ES-I3 (cell line): ENCODE measurements at regions not wholly inside any gene's neighbourhood (a gene's known extent, or its start where the extent isn't known, plus 50 kb on each side); places are given as distances from the start of the nearest gene placed in this dataset.

Experiments
- H3K36me3 ChIP-seq: 2 replicates; pipeline ENCODE4 v1.6.1; 2013; ENCODE audit warnings: mild to moderate bottlenecking, low read length, control low read depth, moderate library complexity; ENCODE audit not compliant: insufficient read depth
- H3K4me1 ChIP-seq: 2 replicates; pipeline ENCODE4 v1.6.1; 2013; ENCODE audit warnings: mild to moderate bottlenecking, control low read depth, low read length; ENCODE audit not compliant: insufficient read depth
- H3K9ac ChIP-seq: 2 replicates; pipeline ENCODE4 v1.6.1; 2013; ENCODE audit warnings: low read depth, mild to moderate bottlenecking, low read length, moderate library complexity
- H3K9me3 ChIP-seq: 2 replicates; pipeline ENCODE4 v1.6.1; 2013; ENCODE audit warnings: mild to moderate bottlenecking, low read length, moderate library complexity; ENCODE audit not compliant: control insufficient read depth, insufficient read depth

DNA sequence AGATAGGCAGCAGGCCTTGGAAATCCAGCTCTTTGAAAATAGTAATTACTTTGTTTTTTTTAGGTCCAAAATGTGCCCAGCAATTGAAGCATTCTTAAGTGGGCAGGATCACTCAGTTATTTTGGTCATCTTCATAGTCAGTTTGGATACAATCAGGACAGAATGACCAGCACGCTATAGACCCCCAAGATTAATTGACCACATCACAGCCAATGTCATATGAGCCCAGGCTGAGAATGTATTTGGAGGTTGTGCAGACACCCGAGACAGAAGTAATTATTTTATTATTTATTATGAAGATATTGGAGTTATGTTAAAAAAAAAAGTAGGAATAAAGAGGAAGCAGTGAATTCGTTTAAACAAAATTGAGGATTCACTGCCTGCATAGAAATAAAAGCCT is 93.3 kb upstream of the PFKP start:
- no peak overlapping the region for H3K9ac ChIP-seq
- H3K9me3 ChIP-seq: no peaks in the 10 kb centered on the region

DNA sequence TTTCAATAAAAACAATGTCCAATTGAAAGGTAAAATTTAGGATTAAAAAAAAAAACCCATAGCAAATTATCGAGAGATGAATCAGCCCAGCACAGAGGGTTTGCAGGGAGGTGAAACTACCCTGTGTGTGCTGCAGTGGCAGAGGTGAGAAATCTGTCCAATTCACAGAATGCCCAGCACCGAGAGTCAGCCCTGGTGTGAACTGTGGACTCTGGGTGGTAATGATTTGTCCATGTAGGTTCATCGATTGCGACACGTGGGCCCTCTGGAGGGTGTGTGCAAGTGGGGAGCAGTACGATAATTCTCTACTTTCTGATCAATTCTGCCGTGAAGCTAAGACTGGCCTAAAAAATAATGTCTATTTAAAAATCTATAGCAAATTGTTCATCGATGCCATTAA is 94.5 kb upstream of the PFKP start:
- Histone ChIP-seq H3K36me3 (no peaks in the 10 kb centered on the region), H3K9ac (no peak overlapping the region), H3K4me1 (peaks cover 6% of the 10 kb centered on the region), H3K9me3 (no peaks in the 10 kb centered on the region)

More for the DNA sequence above, 93.3 kb upstream of the PFKP start:
- Histone ChIP-seq H3K36me3 (no peaks in the 10 kb centered on the region), H3K4me1 (peaks cover 6% of the 10 kb centered on the region)

DNA sequence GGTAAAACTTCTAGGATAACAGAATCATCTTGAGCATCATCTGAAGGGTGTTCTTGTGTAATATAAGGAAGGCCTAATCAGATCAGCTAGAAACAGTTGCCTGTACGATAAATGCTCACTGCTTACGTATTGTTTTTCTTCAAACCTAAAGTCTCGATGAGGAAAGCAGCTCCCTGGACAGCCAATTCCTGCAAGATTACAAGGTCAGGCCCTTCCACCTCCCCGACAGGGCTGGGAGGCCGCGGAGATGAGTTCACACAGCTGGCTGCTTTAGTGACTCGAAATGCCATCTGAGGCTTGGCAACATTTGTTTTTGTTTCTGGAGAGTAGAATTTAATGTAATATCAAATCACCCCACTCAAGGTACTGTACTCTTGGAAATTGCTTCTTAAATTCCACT is 95.1 kb upstream of the PFKP start:
- Histone ChIP-seq H3K9me3 (no peaks in the 10 kb centered on the region), H3K36me3 (no peaks in the 10 kb centered on the region), H3K4me1 (peaks cover 6% of the 10 kb centered on the region), H3K9ac (no peak overlapping the region)

DNA sequence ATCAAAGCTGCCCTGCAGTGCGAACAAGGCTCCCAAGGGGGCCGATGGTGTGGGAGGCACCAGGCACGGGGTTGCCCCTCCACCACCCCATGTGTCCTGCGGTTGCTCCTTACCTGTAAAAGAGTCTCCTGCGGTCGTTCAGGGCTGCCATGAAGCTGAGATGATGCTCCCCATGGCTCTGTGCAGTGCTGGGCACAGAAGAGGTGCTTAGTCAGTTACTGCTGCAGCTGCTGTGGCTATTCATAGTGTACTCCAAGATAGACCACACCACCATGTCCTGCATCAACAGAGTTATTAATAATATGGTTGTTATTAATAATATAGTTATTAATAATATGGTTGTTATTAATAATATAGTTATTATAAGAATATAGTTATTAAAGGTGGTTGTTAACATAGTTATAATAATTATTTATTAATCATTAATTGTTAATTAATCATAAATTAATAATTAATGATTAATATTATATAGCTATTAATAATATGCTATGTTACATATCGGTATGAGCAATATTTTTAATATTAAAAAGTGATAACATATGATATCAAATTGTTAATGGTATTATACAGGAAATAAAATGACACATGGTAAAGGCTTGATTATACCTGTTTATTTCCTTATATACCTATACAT is 97.0 kb upstream of the PFKP start:
- H3K9ac ChIP-seq: no peak overlapping the region
- H3K36me3 ChIP-seq: no peaks in the 10 kb centered on the region
- H3K9me3 ChIP-seq: no peaks in the 10 kb centered on the region
- peaks cover 6% of the 10 kb centered on the region for H3K4me1 ChIP-seq

DNA sequence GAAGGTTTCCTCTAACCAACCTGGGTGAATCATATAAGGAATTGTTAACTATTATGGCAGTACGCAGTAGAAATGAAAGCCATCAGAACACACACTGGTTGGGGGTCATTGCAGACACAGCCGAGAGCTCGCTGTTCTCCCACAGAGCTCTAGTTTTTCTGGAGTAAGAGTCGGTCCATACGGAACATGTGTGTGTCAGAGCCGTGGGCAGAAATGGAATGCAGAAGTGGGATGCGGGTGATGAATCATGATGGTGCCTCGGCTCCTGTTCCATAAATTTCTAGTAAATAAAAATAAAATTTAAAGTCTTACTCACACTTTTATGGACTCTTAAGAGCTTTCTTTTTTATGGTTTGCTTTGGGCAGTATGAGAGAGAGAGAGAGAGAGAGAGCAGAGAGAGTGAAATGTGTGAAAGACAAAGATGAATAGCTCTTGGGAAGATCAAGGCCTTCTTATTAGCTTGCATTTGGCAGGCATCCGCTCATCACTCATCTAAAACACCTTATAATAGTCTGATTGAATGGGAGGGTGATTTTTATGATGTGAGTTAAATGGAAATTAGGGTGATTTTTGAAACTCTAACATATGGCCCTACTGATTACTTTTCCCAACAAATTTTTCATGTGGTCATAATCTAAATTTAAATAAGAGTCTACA is 98.8 kb upstream of the PFKP start:
- no peak overlapping the region for H3K9ac ChIP-seq

DNA sequence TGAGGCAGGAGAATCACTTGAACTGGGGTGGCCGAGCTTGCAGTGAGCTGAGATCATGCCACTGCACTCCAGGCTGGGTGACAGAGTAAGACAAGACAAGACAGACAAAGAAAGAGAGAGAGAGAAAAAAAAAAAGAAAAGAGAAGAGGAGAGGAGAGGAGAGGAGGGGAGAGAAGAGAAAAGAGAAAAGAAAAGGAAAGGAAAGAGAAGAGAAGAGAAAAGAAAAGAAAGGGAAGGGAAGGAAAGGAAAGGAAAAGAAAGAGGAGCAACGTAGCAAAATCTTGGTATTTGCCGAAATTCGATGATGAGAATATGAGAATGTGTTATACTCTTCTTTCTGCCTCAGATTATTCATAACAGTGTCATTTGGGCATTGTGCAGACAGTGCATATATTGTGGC is 101.2 kb upstream of the PFKP start:
- Histone ChIP-seq H3K9ac (no peak overlapping the region), H3K36me3 (no peaks in the 10 kb centered on the region), H3K9me3 (peaks cover 3% of the 10 kb centered on the region; the same call in 1 of the 2 replicates), H3K4me1 (peaks cover 11% of the 10 kb centered on the region)

More for the DNA sequence above, 98.8 kb upstream of the PFKP start:
- 0 out of 2 replicates have a peak, but pooled peaks cover 2% of the 10 kb centered on the region for H3K9me3 ChIP-seq
- peaks cover 8% of the 10 kb centered on the region for H3K4me1 ChIP-seq
- no peaks in the 10 kb centered on the region for H3K36me3 ChIP-seq

DNA sequence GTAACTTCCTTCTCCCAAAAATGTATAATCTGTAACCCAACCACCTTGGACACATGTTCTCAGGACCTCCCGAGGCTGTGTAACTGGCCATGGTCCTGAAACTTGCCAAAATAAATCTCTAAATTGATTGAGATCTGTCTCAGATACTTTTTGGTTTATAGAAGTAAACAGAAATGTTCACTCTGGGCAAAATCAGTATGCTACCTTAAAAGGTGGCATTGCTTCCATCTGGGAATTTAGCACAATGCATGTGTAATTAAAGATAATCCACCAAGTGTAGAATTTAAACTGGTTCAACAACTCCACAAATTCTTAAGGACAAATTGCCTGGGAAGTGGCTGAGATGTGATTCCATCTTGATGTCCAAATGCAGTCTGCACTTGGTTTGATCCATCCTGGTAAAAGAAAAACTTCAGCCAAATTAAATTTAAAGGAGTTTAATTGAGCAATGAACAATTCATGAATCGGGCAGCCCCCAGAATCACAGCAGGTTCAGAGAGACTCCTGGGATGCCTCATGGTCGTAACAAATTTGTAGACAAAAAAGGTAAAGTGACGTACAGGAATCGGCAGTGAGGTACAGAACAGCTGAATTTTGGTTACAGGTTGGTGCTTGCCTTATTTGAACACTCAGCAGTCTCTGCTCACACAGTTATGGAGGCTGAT is 102.6 kb upstream of the PFKP start:
- H3K4me1 ChIP-seq: peaks cover 11% of the 10 kb centered on the region
- H3K9ac ChIP-seq: no peak overlapping the region
- no peaks in the 10 kb centered on the region for H3K36me3 ChIP-seq
- peaks cover 7% of the 10 kb centered on the region; the same call in 1 of the 2 replicates for H3K9me3 ChIP-seq

DNA sequence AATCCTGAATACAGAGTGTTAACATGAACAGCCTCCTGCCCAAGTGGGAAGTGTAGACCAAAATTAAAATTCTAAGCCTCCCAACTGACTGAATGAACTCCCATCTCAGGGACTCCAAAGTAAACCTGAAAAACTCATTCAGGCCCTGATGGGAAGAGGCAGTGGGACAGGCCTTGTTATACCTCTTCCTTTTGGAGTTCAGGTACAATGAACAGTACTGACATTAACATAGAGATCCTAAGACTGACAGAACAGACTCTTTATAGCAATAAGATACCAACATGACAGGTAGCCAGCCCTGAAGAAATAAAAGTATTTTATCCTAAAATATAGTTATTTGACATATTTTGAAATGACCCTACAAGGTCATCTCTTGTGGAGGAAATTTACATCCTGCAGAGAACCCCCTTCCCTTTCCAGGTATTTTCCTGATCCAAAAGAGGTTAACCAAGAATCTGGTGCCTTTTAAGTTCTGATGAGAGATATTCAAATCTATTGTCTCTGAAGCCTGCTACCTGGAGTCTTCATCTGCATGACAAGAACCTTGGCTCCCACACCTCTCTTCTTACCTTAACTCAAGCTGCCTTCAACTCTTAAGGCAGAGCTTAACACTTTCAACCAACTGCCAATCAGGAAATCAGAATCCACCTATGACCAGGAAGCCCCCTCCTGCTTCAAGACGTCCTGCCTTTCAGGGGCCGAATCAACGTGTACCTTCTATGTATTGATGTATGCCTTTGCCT is 103.3 kb upstream of the PFKP start:
- no peak overlapping the region for H3K9ac ChIP-seq

DNA sequence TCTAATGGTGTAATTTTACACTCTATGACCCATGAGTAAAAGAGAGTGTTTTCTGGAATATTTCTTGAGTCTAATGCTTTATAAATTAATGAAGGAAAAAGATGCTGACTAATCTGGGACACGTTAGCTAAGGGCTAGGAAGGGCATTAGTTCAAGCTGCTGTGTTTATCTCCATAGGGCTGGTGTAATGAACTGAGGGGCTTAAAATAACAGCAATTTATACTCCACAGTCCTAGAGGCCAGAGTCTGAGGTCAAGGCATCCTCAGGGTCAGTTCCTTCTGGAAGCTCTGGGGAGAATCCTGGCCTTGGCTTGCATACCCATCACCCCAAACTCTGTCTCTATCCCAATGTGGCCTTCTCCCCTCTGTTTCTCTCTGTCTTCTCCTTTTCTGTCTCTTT is 105.2 kb upstream of the PFKP start:
- H3K9ac ChIP-seq: no peak overlapping the region
- H3K4me1 ChIP-seq: peaks cover 11% of the 10 kb centered on the region
- H3K9me3 ChIP-seq: peaks cover 7% of the 10 kb centered on the region; the same call in 1 of the 2 replicates
- no peaks in the 10 kb centered on the region for H3K36me3 ChIP-seq

More for the DNA sequence above, 103.3 kb upstream of the PFKP start:
- H3K36me3 ChIP-seq: no peaks in the 10 kb centered on the region
- peaks cover 7% of the 10 kb centered on the region; the same call in 1 of the 2 replicates for H3K9me3 ChIP-seq
- H3K4me1 ChIP-seq: peaks cover 11% of the 10 kb centered on the region

DNA sequence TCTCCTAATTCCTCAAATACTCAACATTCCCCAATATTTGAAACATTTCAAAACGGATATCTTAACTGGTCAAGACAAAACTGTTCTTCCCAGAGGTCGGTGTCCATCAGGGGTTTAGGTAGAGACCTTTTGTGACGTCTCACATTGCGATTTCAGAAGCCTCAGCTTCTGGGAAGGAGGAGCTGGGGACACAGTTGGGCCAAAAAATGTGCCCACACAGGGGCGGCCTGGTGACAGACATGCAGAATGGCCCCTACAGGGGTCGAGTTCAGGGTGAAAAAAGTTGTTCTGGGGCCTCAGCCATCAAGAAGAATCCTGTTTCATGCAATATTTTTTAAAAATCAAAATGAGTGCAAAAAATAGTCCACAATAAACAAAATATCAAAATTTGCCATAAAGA is 108.7 kb upstream of the PFKP start:
- H3K4me1 ChIP-seq: peaks cover 6% of the 10 kb centered on the region; the same call in 1 of the 2 replicates
- H3K9me3 ChIP-seq: peaks cover 4% of the 10 kb centered on the region; the same call in 1 of the 2 replicates
- no peaks in the 10 kb centered on the region for H3K36me3 ChIP-seq
- no peak overlapping the region for H3K9ac ChIP-seq

DNA sequence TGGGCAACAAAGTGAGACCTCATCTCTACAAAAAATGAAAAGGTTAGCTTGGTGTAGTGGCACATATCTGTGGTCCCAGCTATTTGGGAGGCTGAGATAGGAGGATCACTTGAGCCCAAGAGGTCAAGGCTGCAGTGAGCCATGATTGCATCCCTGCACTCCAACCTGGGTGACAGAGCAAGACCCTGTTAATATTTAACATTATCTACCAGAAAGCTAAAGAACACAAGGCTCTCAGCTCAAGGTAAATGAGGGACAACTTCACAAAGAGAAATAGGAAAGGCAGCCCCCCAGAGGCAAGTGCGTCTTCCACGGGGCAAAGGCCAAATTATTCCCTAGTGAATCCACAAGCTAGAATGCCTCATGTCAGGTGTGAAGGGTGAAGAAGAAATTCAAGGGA is 109.6 kb upstream of the PFKP start:
- Histone ChIP-seq H3K9ac (no peak overlapping the region), H3K36me3 (no peaks in the 10 kb centered on the region), H3K4me1 (no peaks in the 10 kb centered on the region), H3K9me3 (peaks cover 4% of the 10 kb centered on the region; the same call in 1 of the 2 replicates)

DNA sequence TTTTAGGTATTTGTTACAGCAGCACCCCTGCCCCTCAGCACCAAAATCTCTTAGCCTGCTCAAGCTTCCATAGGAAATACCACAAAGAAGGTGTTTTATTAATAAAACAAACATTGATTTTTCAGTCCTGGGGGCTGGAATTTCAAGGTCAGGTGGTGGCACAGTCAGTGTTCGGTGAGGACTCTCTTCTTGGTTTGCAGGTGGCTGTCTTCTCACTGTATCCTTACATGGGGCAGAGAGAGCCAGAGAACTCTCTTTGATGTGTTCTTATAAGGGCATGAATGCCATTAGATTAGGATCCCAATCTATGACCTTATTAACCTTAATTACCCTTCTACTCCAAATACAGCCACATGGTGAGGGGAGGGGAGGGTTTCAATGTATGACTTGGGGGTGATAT is 112.3 kb upstream of the PFKP start:
- no peaks in the 10 kb centered on the region for H3K4me1 ChIP-seq
- H3K9me3 ChIP-seq: no peaks in the 10 kb centered on the region

DNA sequence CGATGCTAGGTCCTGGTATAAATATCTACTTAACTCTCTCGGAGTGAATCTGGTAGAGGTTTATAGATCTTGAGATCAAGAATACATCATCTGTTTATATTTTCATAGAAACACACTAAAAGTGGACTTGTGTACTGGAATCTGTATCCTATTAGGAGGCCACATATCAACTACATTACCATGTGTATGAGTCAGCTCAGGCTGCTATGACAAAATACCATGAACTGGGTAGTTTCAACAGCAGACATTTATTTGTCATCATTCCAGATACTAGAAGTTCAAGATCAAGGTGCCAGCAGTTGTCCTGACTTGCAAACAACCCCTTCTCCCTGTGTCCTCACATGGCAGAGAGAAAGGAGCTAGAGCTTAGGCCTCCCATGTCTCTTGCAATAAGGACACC is 113.9 kb upstream of the PFKP start:
- Histone ChIP-seq H3K9me3 (no peaks in the 10 kb centered on the region), H3K9ac (no peak overlapping the region), H3K4me1 (no peaks in the 10 kb centered on the region), H3K36me3 (no peaks in the 10 kb centered on the region)

More for the DNA sequence above, 112.3 kb upstream of the PFKP start:
- no peaks in the 10 kb centered on the region for H3K36me3 ChIP-seq
- no peak overlapping the region for H3K9ac ChIP-seq

DNA sequence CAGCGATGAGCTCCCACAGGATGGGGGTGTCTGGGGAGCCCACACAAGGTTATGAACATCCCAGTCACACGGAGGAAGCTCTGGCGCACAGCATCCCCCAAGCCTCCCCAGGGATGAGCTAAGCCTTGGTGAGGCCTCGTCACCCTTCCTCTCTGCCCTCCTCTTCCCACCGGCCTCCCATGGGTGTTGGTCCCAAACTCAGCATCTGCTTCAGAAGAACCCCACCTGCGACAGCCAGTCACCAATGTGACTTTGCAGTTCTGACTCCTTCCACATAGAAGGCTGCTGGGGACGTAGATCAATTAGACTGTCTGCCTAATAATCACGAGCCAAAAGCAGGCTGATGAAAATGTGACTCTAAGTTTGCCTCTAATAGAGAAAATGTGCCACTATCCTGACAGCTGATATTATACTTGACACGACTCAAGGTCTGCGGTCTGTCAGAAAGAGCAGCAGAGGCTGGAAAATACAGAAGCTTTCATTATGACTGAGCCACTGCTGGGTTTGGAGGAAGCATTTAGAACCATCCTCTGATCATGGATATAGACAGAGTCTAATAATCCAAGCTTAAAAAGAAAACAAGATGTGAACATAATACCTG is 116.0 kb upstream of the PFKP start:
- Histone ChIP-seq H3K9ac (no peak overlapping the region), H3K9me3 (no peaks in the 10 kb centered on the region), H3K36me3 (no peaks in the 10 kb centered on the region), H3K4me1 (no peaks in the 10 kb centered on the region)
